GM12878 (cell line): ENCODE measurements at regions not wholly inside any gene's neighbourhood (a gene's known extent, or its start where the extent isn't known, plus 50 kb on each side); places are given as distances from the start of the nearest gene placed in this dataset.

Source experiments
- ATAC-seq: fragments of 200-7000 bp; cut with Tn5 transposase; 3 replicates; pipeline ENCODE4 v1.9.1; 2020; ENCODE audit warnings: mild to moderate bottlenecking, moderate library complexity
- BruUV-seq: library from RNA; stranded (reverse); fragments of 400-500 nt; replicated peaks from 2 replicates; lab custom pipeline; 2021; lab: Mats Ljungman, UMichigan
- CTCF ChIA-PET: fragments of 300-600 bp; sonication (Branson Sonifier 250); formaldehyde crosslinking; extraction: SDS; loops from one replicate; lab custom pipeline; 2021; ENCODE audit warnings: inconsistent platforms; lab: Yijun Ruan, JAX
- POLR2A ChIA-PET: fragments of 350-600 bp; formaldehyde crosslinking; extraction: SDS; loops from one replicate; lab custom pipeline; 2021; ENCODE audit warnings: inconsistent platforms; lab: Charles Lee
- RAD21 ChIA-PET: fragments of 300-600 bp; sonication (Branson Sonifier 250); formaldehyde crosslinking; loops from one replicate; lab custom pipeline; 2023; ENCODE audit warnings: antibody characterized with exemption; ENCODE audit not compliant: unreplicated experiment; lab: Charles Lee
- SMC1A ChIA-PET: fragments of 300-600 bp; sonication (Branson Sonifier 250); formaldehyde crosslinking; loops from one replicate; lab custom pipeline; 2023; ENCODE audit not compliant: unreplicated experiment, uncharacterized antibody; lab: Charles Lee
- DNase-seq: peaks from one replicate; pipeline ENCODE4 v3.0.0-alpha.2; 2011; ENCODE audit warnings: low read depth, low spot score
- FAIRE-seq: peaks from 3 replicates; lab custom pipeline; 2011; peaks lifted over from hg19 to GRCh38; lab: Jason Lieb, UNC
- H2AFZ ChIP-seq: 2 replicates; pipeline ENCODE4 v1.6.0; 2011; ENCODE audit warnings: low read depth, low read length, control low read depth; ENCODE audit not compliant: control insufficient read depth
- H3K27ac ChIP-seq: 2 replicates; pipeline ENCODE4 v1.5.1; 2011; ENCODE audit warnings: control low read depth; ENCODE audit not compliant: control insufficient read depth, insufficient read depth
- H3K27me3 ChIP-seq, 2 experiments: replicated peaks in 1 of 2; 2 replicates each; pipeline versions ENCODE4 v1.6.0 to v1.6.1; 2011; ENCODE audit warnings: low read length in 1 of 2; ENCODE audit not compliant: control insufficient read depth in 2 of 2, insufficient read depth in 2 of 2
- H3K36me3 ChIP-seq, 2 experiments: 2 replicates each; pipeline ENCODE4 v1.5.1; 2011; ENCODE audit warnings: low read length in 1 of 2; ENCODE audit not compliant: control insufficient read depth in 2 of 2, insufficient read depth in 2 of 2
- H3K4me1 ChIP-seq: 2 replicates; pipeline ENCODE4 v1.6.1; 2011; ENCODE audit warnings: mild to moderate bottlenecking, low read length, moderate library complexity, mixed read lengths; ENCODE audit not compliant: control insufficient read depth, insufficient read depth
- H3K4me2 ChIP-seq: 2 replicates; pipeline ENCODE4 v1.6.0; 2011; ENCODE audit warnings: control low read depth; ENCODE audit not compliant: control insufficient read depth, insufficient read depth
- H3K4me3 ChIP-seq: fragments of 200-600 bp; sonication (generic); 2 replicates; pipeline ENCODE4 v1.5.1; 2016
- H3K79me2 ChIP-seq: 2 replicates; pipeline ENCODE4 v1.6.0; 2011; ENCODE audit warnings: low read length; ENCODE audit not compliant: control insufficient read depth, insufficient read depth
- H3K9ac ChIP-seq: 2 replicates; pipeline ENCODE4 v1.8.0; 2011; ENCODE audit warnings: low read length, control low read depth, mixed read lengths; ENCODE audit not compliant: control insufficient read depth, insufficient read depth
- H3K9me3 ChIP-seq: replicated peaks from 3 replicates; pipeline ENCODE4 v1.5.1; 2011; ENCODE audit warnings: mild to moderate bottlenecking, low read length; ENCODE audit not compliant: control insufficient read depth, insufficient read depth
- H4K20me1 ChIP-seq: 2 replicates; pipeline ENCODE4 v1.6.0; 2011; ENCODE audit not compliant: control insufficient read depth, insufficient read depth
- CEBPB ChIP-seq, 2 experiments: fragments of 150-350 bp in 1 of 2; IDR thresholded peaks; 2 replicates each; pipeline ENCODE4 v1.6.1; 2012 to 2014; ENCODE audit warnings: low read depth in 2 of 2, low read length in 2 of 2, borderline replicate concordance in 1 of 2, inconsistent platforms in 1 of 2
- ESRRA ChIP-seq: IDR thresholded peaks from 2 replicates; pipeline ENCODE4 v1.6.1; 2012; ENCODE audit warnings: mild to moderate bottlenecking, low read length, improper control_type of control experiment
- HSF1 ChIP-seq: fragments of 150-350 bp; IDR thresholded peaks from 2 replicates; pipeline ENCODE4 v1.6.1; 2014; ENCODE audit warnings: mild to moderate bottlenecking, low read depth, low read length
- IKZF1 ChIP-seq: fragments of 450-650 bp; conservative IDR thresholded peaks from 2 replicates; pipeline ENCODE4 v1.6.1; 2017; ENCODE audit warnings: antibody characterized with exemption, mild to moderate bottlenecking
- NRF1 ChIP-seq: conservative IDR thresholded peaks from 2 replicates; pipeline ENCODE4 v1.6.1; 2011; ENCODE audit warnings: mild to moderate bottlenecking, low read depth, low read length, improper control_type of control experiment
- RELA ChIP-seq: fragments of 450-650 bp; IDR thresholded peaks from 2 replicates; pipeline ENCODE4 v1.8.0; 2014; ENCODE audit warnings: borderline replicate concordance; ENCODE audit not compliant: partially characterized antibody
- TCF3 ChIP-seq: IDR thresholded peaks from 2 replicates; pipeline ENCODE4 v1.6.1; 2012; ENCODE audit warnings: low read depth, mild to moderate bottlenecking, low read length, borderline replicate concordance; ENCODE audit not compliant: insufficient read depth
- WGBS: methylation state at CpG from one replicate; pipeline ENCODE4 v1.1.6; 2016; ENCODE audit warnings: low lambda C conversion rate; ENCODE audit not compliant: insufficient replicate concordance, insufficient coverage; ENCODE audit errors: missing lambda C conversion rate; 5-methylcytosine and 5-hydroxymethylcytosine counted together
- in situ Hi-C: fragments of 300-500 bp; cut with MboI; formaldehyde crosslinking; loops from 9 replicates; pipeline ENCODE4 v1.14.3; 2018; ENCODE audit warnings: mixed read lengths
- intact Hi-C: fragments of 100-400 bp; cut with micrococcal nuclease; formaldehyde crosslinking; loops from one replicate; pipeline ENCODE4 v1.14.2; 2022; ENCODE audit not compliant: unreplicated experiment

- no peak overlapping the region for H3K9ac ChIP-seq
- no peak for DNase-seq
- TF ChIP-seq ESRRA (no peak), TCF3 (no peak), NRF1 (no peak)
- no peak overlapping the region for H2AFZ ChIP-seq
- intact Hi-C loops, result no loop called here
- H3K9me3 ChIP-seq, result no peaks in the 10 kb centered on the region; the same call in 2 of the 3 replicates
- FAIRE-seq, result no peak
- H3K27me3 ChIP-seq, result no peaks in the 10 kb centered on the region
- no peaks in the 10 kb centered on the region for H3K79me2 ChIP-seq
- no peak for ATAC-seq
- no peaks in the 10 kb centered on the region for H3K36me3 ChIP-seq
- no peak overlapping the region for H3K4me2 ChIP-seq
- H4K20me1 ChIP-seq, result no peaks in the 10 kb centered on the region
- no TSS peak for BruUV-seq
- SMC1A ChIA-PET, result interaction anchor here (0.6 to 1.5 kb wide), 6 partner anchors 10 to 149 kb away, joined by 3 read pairs; no protein-coding TSS in a partner anchor
- RAD21 ChIA-PET, result interaction anchor here (0.8 kb wide), 1 partner anchor 99 kb away, joined by 3 read pairs; no protein-coding TSS in a partner anchor
- H3K4me1 ChIP-seq, result no peaks in the 10 kb centered on the region
- WGBS, result 91% methylated on average over 1 of the region's 1 CpG
- POLR2A ChIA-PET, result no interaction called here
- in situ Hi-C loops, result no loop called here
- no peak overlapping the region for H3K4me3 ChIP-seq
- H3K27ac ChIP-seq, result no peak overlapping the region
- CTCF ChIA-PET, result no interaction called here
These were observed 381.8 kb upstream of the MARCKS start for GRCh38 chr6:113475392-113475791.

DNA sequence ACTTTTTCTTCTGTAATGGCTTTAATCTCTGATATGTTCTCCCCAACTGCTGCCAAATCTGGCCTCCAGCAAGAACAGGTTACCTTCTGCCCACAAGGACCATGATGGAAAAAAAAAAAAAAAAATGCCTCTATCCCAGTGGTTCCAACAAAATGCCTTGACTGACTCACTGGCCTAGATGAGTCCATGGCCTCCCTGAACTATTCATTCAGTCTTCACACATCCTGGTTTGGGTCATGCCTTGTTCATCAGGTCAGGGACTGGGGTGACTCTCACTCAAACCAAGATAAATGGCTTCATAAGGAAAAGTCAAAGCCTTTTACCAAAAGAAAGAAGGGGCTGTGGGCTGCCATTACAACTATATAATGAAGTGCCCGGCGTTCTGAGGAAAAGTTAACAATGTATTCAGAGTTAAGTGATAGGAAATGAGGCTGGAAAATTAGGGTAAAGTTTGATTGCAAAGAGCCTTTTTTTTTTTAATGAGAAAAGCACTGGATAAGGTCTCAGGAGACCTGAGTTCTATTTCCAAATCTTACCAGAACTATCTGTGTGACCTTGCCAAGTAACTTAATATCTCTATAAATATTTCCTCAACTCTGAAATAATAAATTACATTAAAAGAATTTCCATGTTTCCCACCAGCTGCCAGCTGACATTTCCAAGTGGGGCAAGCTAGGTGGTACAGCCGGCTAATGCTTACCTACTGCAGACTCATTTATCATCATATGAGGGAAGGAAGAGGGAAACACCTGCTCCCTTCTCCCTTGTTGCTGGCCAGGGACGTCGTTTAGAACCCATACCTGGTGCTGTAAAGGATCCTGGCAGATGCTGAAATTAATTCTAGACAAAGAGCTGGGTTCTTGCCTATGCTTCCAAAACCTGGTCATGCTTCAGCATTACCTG, 380.0 kb upstream of the MARCKS start:
- H3K4me1 ChIP-seq, result no peaks in the 10 kb centered on the region
- CTCF ChIA-PET, result interaction anchor here (0.6 kb wide), 1 partner anchor 187 kb away, joined by 3 read pairs; no protein-coding TSS in a partner anchor
- in situ Hi-C loops, result no loop called here
- TF ChIP-seq RELA, result no peak
- no peak for TF ChIP-seq CEBPB (IDR thresholded peaks at IDR 0.05; ENCODE audit: borderline replicate concordance in 1 of 2, low read depth in 2 of 2, low read length in 2 of 2)
- no peak for TF ChIP-seq IKZF1
- no peak for TF ChIP-seq HSF1
- TF ChIP-seq, all 136 proteins: peak for 0
- ATAC-seq (no peak), FAIRE-seq (no peak), DNase-seq (no peak)
- no peaks in the 10 kb centered on the region; the same call in 2 of the 3 replicates for H3K9me3 ChIP-seq
- ChIA-PET POLR2A (no interaction called here), SMC1A (interaction anchor here (1.2 kb wide), 1 partner anchor 185 kb away, joined by 3 read pairs; no protein-coding TSS in a partner anchor), RAD21 (interaction anchor here (0.7 kb wide), 1 partner anchor 170 kb away, joined by 3 read pairs; no protein-coding TSS in a partner anchor)
- no peak overlapping the region for H3K9ac ChIP-seq
- H3K27me3 ChIP-seq, result no peaks in the 10 kb centered on the region
- no peaks in the 10 kb centered on the region for H3K79me2 ChIP-seq
- H3K4me3 ChIP-seq, result no peak overlapping the region
- H4K20me1 ChIP-seq, result no peaks in the 10 kb centered on the region
- intact Hi-C loops, result no loop called here
- no peak overlapping the region for H3K4me2 ChIP-seq
- no peaks in the 10 kb centered on the region for H3K36me3 ChIP-seq
- 75% methylated on average over 5 of the region's 5 CpGs for WGBS
- no peak overlapping the region for H3K27ac ChIP-seq
- H2AFZ ChIP-seq, result no peak overlapping the region
- no TSS peak for BruUV-seq
